T47D (cell line): ENCODE measurements at regions not wholly inside any gene's neighbourhood (a gene's known extent, or its start where the extent isn't known, plus 50 kb on each side); places are given as distances from the start of the nearest gene placed in this dataset.
"Not testable (repeated sequence)": the region's sequence is repeated elsewhere in the genome, so short reads cannot be mapped to it uniquely, and the experiment has no call there.

Experiments
- DNase-seq, 2 experiments: peaks; one replicate each; pipeline versions ENCODE4 v3.0.0 to v3.0.0-alpha.2; 2011 to 2012; ENCODE audit warnings: low read depth in 1 of 2, low spot score in 1 of 2
- JUND ChIP-seq: IDR thresholded peaks from 2 replicates; pipeline ENCODE4 v1.6.1; 2012; ENCODE audit warnings: low read depth
- in situ Hi-C: cut with HindIII; loops from 2 replicates; pipeline ENCODE4 v1.10.0; 2016; ENCODE audit warnings: low sequenced_read_pairs, low pct_unique_long_range_greater_than_20kb

DNA sequence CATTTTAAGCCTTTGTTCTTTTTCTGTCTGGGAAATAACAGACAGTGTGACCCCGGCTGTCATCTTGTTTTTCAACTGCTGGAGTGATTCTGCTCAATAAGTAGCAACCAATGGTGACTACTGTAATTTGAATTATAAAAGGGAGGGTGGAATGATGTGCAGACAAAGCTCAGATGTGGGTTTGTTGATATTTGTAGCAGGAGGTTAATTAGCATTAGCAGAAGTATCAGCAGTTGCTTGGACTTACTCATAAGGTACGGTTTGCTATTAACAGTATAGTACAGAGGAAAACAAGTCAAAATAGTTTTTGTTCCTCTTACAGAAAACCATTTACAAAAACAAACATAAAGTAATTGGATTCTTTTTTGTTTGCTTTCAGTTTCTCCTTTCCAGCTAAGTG is 140.4 kb downstream of the TUSC1 start:
- DNase-seq = no peak
- TF ChIP-seq JUND = no peak
- in situ Hi-C loops = no loop called here

DNA sequence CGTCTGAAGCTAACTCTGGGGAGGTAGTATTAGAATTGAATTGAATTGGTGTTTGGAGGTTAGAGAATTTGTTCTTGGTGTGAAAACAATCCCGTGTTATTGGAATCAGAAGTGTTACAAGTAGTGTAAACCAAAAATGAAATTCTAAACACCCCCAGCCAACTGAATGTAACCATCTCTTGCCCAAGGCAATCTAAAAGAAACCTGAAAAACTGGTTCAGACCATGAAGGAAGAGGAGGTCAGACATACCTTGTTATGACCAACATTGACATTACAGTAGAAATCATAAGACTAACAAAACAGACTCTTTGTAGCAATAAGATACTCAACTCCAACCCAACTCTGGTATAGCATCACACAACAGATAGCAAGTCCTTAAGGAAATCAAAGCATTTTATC is 159.0 kb downstream of the TUSC1 start:
- in situ Hi-C loops = no loop called here
- no peak for TF ChIP-seq JUND
- peak in 1 of 2 experiments; percentile 86 for DNase-seq

DNA sequence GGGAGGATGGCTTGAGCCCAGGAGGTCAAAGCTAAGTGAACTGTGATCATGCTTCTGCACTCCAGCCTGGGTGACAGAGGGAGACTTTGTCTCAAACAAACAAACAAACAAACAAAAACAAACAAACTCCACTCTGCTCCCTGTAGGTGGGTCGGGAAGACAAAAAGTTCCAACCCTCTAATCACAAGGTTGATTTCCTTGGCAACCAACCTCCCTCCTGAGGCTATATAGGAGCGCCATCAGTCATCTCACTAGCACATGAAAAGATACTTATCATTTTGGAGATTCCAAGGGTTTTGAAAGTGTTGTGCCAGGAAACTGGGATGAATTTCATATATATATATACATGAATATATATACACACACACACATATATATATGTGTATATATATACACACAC is 160.5 kb downstream of the TUSC1 start:
- in situ Hi-C loops = no loop called here
- TF ChIP-seq JUND = no peak
- DNase-seq = no peak

DNA sequence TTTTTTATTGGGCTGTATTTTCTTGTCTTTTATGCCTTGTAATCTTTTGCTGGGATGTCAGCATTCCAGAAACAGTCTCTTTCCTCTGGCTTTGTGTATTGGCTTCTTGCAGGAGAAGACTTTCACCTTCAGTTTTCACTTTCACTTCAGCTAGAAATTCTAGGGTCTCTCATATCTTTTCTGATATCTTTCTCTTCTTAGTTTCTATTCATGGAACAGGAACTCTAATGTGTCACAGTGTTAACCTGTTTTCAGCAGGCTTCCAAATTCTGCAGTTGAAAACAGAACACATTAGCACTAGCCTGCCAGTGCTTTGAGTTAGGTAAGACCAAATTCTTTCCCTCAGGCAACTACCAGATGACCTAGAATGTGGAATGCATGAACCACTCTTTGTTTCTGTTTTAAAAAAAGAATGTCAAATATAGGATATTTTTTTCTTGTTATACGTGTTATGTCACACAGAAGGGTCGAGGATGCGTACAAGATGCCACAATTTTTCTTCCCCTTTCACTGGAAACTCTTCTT is 164.7 kb downstream of the TUSC1 start:
- peak in 1 of 2 experiments; percentile 52 for DNase-seq
- no peak for TF ChIP-seq JUND
- in situ Hi-C loops = no loop called here

DNA sequence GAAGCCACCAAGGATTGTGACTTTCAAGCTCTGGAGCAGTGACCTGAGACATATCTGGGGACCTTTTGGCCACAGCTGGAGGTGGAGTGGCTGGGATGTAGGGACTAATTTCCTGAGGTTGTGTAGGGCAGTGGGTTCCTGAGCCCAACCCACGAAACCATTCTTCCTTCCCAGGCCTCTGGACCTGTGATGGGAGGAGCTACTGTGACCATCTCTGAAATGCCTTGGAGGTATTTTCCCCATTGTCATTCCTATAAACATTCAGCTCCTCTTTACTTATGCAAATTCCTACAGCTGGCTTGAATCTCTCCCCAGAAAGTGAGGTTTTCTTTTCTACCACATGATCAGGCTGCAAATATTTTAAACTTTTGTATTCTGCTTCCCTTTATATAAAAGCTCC is 172.6 kb downstream of the TUSC1 start:
- DNase-seq = no peak
- TF ChIP-seq JUND = no peak
- in situ Hi-C loops = no loop called here

DNA sequence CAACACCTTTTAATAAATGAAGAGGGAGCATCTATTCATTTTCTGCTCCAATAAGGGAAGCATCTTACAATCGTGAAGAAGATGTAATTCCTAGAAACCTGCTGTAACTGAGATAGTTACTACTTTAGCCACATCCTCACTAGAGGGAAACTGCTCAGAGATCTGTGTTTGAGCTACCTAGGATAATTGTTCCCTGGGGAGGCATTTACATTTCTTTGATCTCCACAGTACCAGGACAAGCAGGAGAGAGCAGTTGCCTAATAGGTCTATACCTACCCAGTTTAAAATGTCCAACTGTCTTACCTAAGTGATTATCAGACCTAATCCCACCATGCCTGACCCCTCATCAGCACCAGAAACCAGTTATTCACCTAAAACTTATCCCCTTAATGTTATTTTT is 196.9 kb downstream of the TUSC1 start:
- in situ Hi-C loops = no loop called here
- TF ChIP-seq JUND = no peak
- no peak for DNase-seq

DNA sequence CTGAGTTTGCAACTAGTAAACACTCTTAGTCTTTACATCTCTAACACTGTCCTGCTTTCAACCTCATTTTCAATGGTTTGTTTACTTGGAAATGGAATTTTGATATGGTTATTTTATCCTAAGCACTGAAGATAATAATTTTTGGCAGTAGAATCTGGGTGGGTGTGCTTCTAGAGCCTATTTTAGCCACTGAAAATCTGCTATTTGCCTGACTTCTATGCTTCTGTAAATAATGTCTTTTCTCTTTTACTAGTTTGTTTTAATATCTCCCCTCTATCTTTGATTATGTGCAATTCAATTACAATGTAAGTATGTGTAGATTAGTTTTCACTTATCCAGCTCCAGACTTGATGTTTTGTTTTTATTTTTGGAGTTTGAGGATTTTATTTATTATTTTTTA is 197.5 kb downstream of the TUSC1 start:
- TF ChIP-seq JUND = no peak
- DNase-seq = no peak
- in situ Hi-C loops = no loop called here

DNA sequence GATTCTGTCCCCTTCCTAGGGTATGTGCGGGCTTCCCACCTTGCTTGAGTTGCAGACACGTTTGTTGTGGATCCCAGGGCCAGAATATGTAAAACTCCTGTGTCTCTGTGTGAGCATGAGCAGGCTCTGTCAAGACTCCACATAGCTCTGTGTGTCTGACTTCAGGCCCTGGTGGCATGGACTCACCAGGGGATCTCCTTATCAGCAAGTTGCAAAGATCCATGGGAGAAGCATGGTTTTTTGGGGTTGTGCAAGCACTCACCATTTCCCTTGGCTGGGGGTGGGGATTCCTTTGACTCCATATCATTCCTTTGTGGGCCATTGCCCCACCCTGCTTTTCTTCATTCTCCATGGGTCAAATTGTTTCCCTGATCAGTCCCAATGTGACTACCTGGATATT is 205.6 kb downstream of the TUSC1 start:
- no peak for TF ChIP-seq JUND
- DNase-seq = no peak
- in situ Hi-C loops = no loop called here

DNA sequence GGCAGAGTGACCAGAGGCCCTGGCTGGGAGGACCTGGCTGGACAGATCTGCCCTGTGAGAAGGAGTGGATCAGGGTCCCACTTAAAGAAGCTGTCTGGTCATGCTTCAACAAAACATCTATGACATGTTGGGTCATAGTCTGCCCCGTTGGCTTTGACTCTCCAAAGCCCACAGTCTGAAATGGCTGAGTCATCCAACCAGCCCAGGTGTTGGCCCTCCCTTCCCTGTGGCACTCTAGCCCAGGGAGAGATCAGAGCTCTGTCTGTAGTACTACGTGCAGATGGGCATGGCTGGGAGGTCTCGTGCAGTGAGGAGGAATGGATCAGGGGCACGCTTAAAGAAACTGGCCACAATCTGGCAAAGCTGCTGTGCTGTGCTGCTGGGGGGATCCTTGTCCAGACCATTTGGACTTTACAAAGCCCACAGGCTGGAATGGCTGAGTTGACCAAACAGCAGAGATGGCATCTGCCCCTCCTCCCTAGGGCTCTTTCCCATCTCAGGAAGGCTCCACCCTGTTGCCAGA is 206.1 kb downstream of the TUSC1 start:
- in situ Hi-C loops = no loop called here

DNA sequence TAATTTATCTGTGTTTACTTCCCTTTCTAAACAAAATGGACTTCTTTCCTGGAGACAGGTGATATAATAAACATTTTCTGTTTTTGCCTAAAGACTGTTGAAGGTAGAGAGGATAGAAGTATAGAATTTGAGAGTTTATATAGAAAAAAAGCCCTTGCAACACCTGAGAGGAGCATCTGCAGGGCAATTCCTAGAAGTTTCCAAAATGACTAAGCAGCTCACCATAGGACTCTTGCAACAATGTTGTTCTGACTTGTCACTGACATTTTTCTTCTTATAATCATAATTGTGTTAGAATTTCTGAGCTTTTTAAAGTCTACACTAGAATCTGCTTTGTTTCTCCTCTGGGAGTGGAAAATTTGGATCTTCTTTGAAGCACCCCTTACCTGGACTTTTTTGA is 216.8 kb downstream of the TUSC1 start:
- in situ Hi-C loops = no loop called here
- no peak for DNase-seq
- TF ChIP-seq JUND = no peak

More for the DNA sequence above, 206.1 kb downstream of the TUSC1 start:
- DNase-seq = no peak
- no peak for TF ChIP-seq JUND

DNA sequence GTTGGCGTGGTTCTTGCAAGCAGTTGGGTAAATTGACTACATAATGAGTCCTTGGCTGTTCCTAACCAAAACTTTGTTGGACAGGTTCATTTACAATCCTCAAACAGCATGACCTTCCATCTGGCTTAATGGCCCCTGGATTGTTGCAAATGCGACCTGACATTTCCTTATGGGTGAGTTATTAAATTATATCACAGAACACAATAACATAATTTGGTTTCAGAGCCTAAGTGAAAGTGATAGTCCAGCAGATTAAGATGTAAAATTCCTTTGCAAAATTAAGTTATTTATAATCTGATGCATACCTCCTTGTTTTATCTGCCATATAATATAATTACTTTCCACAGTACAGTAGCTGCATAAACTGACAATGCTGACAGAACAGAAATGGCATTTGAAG is 224.4 kb downstream of the TUSC1 start:
- in situ Hi-C loops = no loop called here
- no peak for DNase-seq
- no peak for TF ChIP-seq JUND

DNA sequence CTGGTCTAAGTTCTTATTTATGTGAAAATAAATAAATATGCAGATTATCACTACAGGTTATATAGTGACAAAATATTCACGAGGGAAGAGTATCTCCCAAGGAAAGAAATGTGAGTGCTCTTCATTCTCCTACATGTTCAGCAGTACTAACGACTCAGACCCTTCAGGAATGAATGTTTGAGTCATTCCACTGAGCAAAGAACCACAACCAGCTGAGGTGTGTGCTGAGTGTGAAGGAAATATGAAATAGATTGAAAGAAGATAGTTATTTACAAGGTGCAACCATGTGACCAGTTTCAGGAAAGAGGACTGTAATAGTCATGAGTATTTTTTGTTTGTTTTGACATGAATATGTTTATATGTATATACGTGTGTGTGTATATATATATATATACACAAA is 228.7 kb downstream of the TUSC1 start:
- TF ChIP-seq JUND = no peak
- DNase-seq = no peak
- in situ Hi-C loops = no loop called here

DNA sequence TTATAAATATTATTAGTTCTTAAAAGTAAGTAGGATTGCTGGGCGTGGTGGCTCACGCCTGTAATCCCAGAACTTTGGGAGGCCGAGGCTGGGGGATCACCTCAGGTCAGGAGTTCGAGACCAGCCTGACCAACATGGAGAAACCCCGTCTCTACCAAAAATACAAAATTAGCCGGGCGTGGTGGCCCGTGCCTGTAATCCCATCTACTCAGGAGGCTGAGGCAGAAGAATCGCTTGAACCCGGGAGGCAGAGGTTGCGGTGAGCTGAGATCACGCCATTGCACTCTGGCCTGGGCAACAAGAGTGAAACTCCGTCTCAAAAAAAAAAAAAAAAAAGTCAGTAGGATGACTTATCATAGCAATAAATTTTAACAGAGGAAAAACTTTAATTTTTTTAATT is 232.5 kb downstream of the TUSC1 start:
- in situ Hi-C loops, DNase-seq: not testable (repeated sequence)

DNA sequence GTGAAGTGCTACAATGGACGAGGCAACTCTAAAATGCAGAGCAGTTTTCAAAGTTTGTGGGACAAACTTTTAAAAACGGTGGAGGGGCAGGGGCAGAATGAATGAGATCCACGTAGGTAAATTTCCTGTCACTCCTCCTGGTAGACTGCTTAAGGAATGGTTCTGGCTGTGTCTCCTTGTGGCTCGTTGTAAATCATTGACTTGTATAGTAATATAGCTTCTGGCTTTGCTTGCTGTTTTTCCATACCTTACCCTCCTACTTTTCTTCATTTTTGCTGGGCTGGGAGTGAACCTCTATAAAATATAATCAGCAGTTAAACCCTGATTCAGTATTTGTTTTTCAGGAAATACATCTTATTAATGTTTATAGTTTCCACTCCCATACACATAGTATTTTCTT is 235.7 kb downstream of the TUSC1 start:
- TF ChIP-seq JUND = no peak
- in situ Hi-C loops = no loop called here
- DNase-seq = no peak

DNA sequence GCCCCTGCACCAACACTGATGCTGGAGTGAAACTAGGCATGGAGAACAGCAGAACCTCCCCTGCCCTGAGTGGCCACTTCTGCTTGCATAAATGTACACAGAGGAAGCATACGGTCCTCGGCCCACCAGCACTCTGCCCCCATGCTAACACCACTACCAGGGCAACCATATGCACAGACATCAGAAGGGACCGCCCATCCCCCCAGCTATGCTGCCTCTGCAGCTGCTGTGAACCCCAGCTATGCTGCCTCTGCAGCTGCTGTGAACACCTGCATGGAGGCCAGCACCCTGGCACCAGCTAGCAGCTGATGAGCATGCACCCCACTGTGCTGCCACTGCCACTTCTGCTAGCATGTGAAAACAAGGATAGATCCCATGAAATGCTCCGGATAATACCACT is 250.3 kb downstream of the TUSC1 start:
- no peak for TF ChIP-seq JUND
- in situ Hi-C loops = no loop called here

More for the DNA sequence above, 250.3 kb downstream of the TUSC1 start:
- DNase-seq = no peak
